Loucy (cell line): ENCODE measurements at regions not wholly inside any gene's neighbourhood (a gene's known extent, or its start where the extent isn't known, plus 50 kb on each side); places are given as distances from the start of the nearest gene placed in this dataset.

ENCODE experiments used
- H2AFZ ChIP-seq: fragments of 200-600 bp; sonication (generic); 2 replicates; pipeline ENCODE4 v1.6.0; 2016; ENCODE audit warnings: antibody characterized with exemption, mild to moderate bottlenecking, low read length, moderate library complexity
- H3F3A ChIP-seq: fragments of 200-600 bp; 2 replicates; pipeline ENCODE4 v1.6.0; 2016; ENCODE audit warnings: antibody characterized with exemption, low read depth, mild to moderate bottlenecking
- H3K27me3 ChIP-seq: fragments of 200-600 bp; sonication (generic); 2 replicates; pipeline ENCODE4 v1.6.1; 2014; ENCODE audit warnings: low read length, mild to moderate bottlenecking; ENCODE audit not compliant: insufficient read depth, poor library complexity, severe bottlenecking
- H3K36me3 ChIP-seq: fragments of 200-600 bp; sonication (generic); 2 replicates; pipeline ENCODE4 v1.6.1; 2016; ENCODE audit warnings: low read length; ENCODE audit not compliant: insufficient read depth
- H3K4me1 ChIP-seq: fragments of 200-600 bp; sonication (generic); 2 replicates; pipeline ENCODE4 v1.5.1; 2014; ENCODE audit warnings: low read length, mild to moderate bottlenecking; ENCODE audit not compliant: insufficient read depth, poor library complexity, severe bottlenecking
- H3K4me2 ChIP-seq: fragments of 200-600 bp; sonication (generic); 2 replicates; pipeline ENCODE4 v1.6.0; 2014; ENCODE audit warnings: antibody characterized with exemption, low read length, low read depth, mild to moderate bottlenecking; ENCODE audit not compliant: poor library complexity, severe bottlenecking
- H3K4me3 ChIP-seq: fragments of 200-600 bp; sonication (generic); 2 replicates; pipeline ENCODE4 v1.5.1; 2014; ENCODE audit warnings: low read length, mild to moderate bottlenecking, mixed read lengths; ENCODE audit not compliant: poor library complexity, severe bottlenecking
- H3K79me2 ChIP-seq: fragments of 200-600 bp; sonication (generic); 2 replicates; pipeline ENCODE4 v1.6.1; 2014; ENCODE audit warnings: low read length; ENCODE audit not compliant: insufficient read depth
- H3K9ac ChIP-seq: fragments of 200-600 bp; sonication (generic); 2 replicates; pipeline ENCODE4 v1.6.0; 2014; ENCODE audit warnings: mild to moderate bottlenecking, low read depth, low read length, moderate library complexity; ENCODE audit not compliant: poor library complexity, severe bottlenecking
- H3K9me2 ChIP-seq: fragments of 200-600 bp; sonication (generic); replicated peaks from 2 replicates; pipeline ENCODE4 v1.6.1; 2016; ENCODE audit warnings: low read depth, low read length, mixed read lengths
- H3K9me3 ChIP-seq: fragments of 200-600 bp; sonication (generic); 2 replicates; pipeline ENCODE4 v1.6.1; 2014; ENCODE audit warnings: mild to moderate bottlenecking, antibody characterized with exemption, low read length, low read depth; ENCODE audit not compliant: insufficient read depth
- H4K20me1 ChIP-seq: fragments of 200-600 bp; sonication (generic); 2 replicates; pipeline ENCODE4 v1.6.0; 2014; ENCODE audit warnings: antibody characterized with exemption, low read length, mild to moderate bottlenecking; ENCODE audit not compliant: insufficient read depth, poor library complexity, severe bottlenecking
- CTCF ChIP-seq: fragments of 200-600 bp; sonication (generic); conservative IDR thresholded peaks from 2 replicates; pipeline ENCODE4 v1.5.1; 2014; ENCODE audit warnings: mild to moderate bottlenecking, antibody characterized with exemption, low read length
- EZH2phosphoT487 ChIP-seq: fragments of 200-600 bp; IDR thresholded peaks from 2 replicates; pipeline ENCODE4 v1.6.1; 2018; ENCODE audit warnings: antibody characterized with exemption, mild to moderate bottlenecking, moderate library complexity, borderline replicate concordance

GRCh38 chr10:62554632-62555199 is 180.5 kb downstream of the ZNF365 start:
- H3K9me2 ChIP-seq = no peaks in the 10 kb centered on the region
- H2AFZ ChIP-seq = no peak overlapping the region
- no peak overlapping the region for H3K9ac ChIP-seq
- no peaks in the 10 kb centered on the region for H3K4me1 ChIP-seq
- TF ChIP-seq EZH2phosphoT487 (no peak), CTCF (peak; percentile 66)
- H3K79me2 ChIP-seq = no peaks in the 10 kb centered on the region
- no peaks in the 10 kb centered on the region for H3K36me3 ChIP-seq
- no peaks in the 10 kb centered on the region for H3K27me3 ChIP-seq
- H3K4me2 ChIP-seq = no peak overlapping the region
- no peak overlapping the region for H3K4me3 ChIP-seq
- no peaks in the 10 kb centered on the region for H4K20me1 ChIP-seq
- H3K9me3 ChIP-seq = no peaks in the 10 kb centered on the region
- no peaks in the 10 kb centered on the region for H3F3A ChIP-seq

GRCh38 chr10:62559481-62560200 is 185.5 kb downstream of the ZNF365 start:
- no peak overlapping the region for H3K4me2 ChIP-seq
- TF ChIP-seq EZH2phosphoT487 (no peak), CTCF (no peak)

GRCh38 chr10:62560201-62560819 is 186.1 kb downstream of the ZNF365 start:
- Histone ChIP-seq H3K9me2 (no peaks in the 10 kb centered on the region), H2AFZ (no peak overlapping the region), H3F3A (no peaks in the 10 kb centered on the region), H3K36me3 (no peaks in the 10 kb centered on the region), H3K4me2 (no peak overlapping the region), H3K79me2 (no peaks in the 10 kb centered on the region), H3K4me3 (no peak overlapping the region), H4K20me1 (no peaks in the 10 kb centered on the region), H3K4me1 (no peaks in the 10 kb centered on the region), H3K27me3 (no peaks in the 10 kb centered on the region), H3K9me3 (no peaks in the 10 kb centered on the region), H3K9ac (no peak overlapping the region)
- TF ChIP-seq EZH2phosphoT487 = no peak
- TF ChIP-seq CTCF = no peak

More at GRCh38 chr10:62559481-62560200, 185.5 kb downstream of the ZNF365 start:
- no peaks in the 10 kb centered on the region for H4K20me1 ChIP-seq
- no peak overlapping the region for H3K4me3 ChIP-seq
- H3K36me3 ChIP-seq = no peaks in the 10 kb centered on the region
- no peaks in the 10 kb centered on the region for H3K9me2 ChIP-seq
- no peaks in the 10 kb centered on the region for H3F3A ChIP-seq
- H3K9me3 ChIP-seq = no peaks in the 10 kb centered on the region
- H3K4me1 ChIP-seq = no peaks in the 10 kb centered on the region
- H2AFZ ChIP-seq = no peak overlapping the region
- no peaks in the 10 kb centered on the region for H3K27me3 ChIP-seq
- no peak overlapping the region for H3K9ac ChIP-seq
- no peaks in the 10 kb centered on the region for H3K79me2 ChIP-seq
